CD14-positive monocyte (primary cell): ENCODE measurements at regions not wholly inside any gene's neighbourhood (a gene's known extent, or its start where the extent isn't known, plus 50 kb on each side); places are given as distances from the start of the nearest gene placed in this dataset.

Experiments used
- DNase-seq, 3 donors: peaks; one replicate each; pipeline ENCODE4 v3.0.0-alpha.2; 2011 to 2022
- H2AFZ ChIP-seq: 2 replicates; pipeline ENCODE4 v1.6.0; 2012; ENCODE audit warnings: mild to moderate bottlenecking, low read depth, low read length, inconsistent platforms; ENCODE audit not compliant: insufficient read depth, poor library complexity, severe bottlenecking
- H3K27ac ChIP-seq, 2 donors: 1 replicate in 1 of 2; 2 replicates in 1 of 2; pipeline ENCODE4 v1.5.1; 2012 to 2013; ENCODE audit warnings: low read length in 2 of 2, control low read depth in 1 of 2, inconsistent platforms in 1 of 2, low read depth in 1 of 2, mild to moderate bottlenecking in 1 of 2
- H3K27me3 ChIP-seq, 2 donors: one replicate each; pipeline versions ENCODE4 v1.6.0 to v1.6.1; 2011 to 2013; ENCODE audit warnings: low read length in 2 of 2; ENCODE audit not compliant: control insufficient read depth in 2 of 2, insufficient read depth in 2 of 2
- H3K36me3 ChIP-seq, 2 donors: replicated peaks in 1 of 2; 1 replicate in 1 of 2; 2 replicates in 1 of 2; pipeline versions ENCODE4 v1.5.1 to v1.6.1; 2012 to 2013; ENCODE audit warnings: low read length in 2 of 2, control low read depth in 1 of 2, inconsistent platforms in 1 of 2, mild to moderate bottlenecking in 1 of 2; ENCODE audit not compliant: insufficient read depth in 2 of 2, control insufficient read depth in 1 of 2
- H3K4me1 ChIP-seq, 2 donors: 1 replicate in 1 of 2; 2 replicates in 1 of 2; pipeline versions ENCODE4 v1.5.1 to v1.6.1; 2012 to 2013; ENCODE audit warnings: low read length in 2 of 2, control low read depth in 1 of 2, inconsistent platforms in 1 of 2, mild to moderate bottlenecking in 1 of 2, moderate library complexity in 1 of 2; ENCODE audit not compliant: insufficient read depth in 2 of 2, control insufficient read depth in 1 of 2
- H3K4me2 ChIP-seq: replicated peaks from 2 replicates; pipeline ENCODE3; 2012; ENCODE audit warnings: low read length, moderate library complexity, mild to moderate bottlenecking; ENCODE audit not compliant: poor library complexity, severe bottlenecking; ENCODE audit errors: extremely low read depth
- H3K4me3 ChIP-seq, 3 experiments: fragments of 200-600 bp in 1 of 3; sonication (generic) in 1 of 3; replicated peaks in 1 of 3; 1 replicate in 2 of 3; 2 replicates in 1 of 3; pipeline ENCODE4 v1.5.1; 2011 to 2013; ENCODE audit warnings: low read length in 3 of 3, mild to moderate bottlenecking in 3 of 3, control low read depth in 2 of 3, low read depth in 2 of 3, inconsistent platforms in 1 of 3, moderate library complexity in 1 of 3
- H3K79me2 ChIP-seq: 2 replicates; pipeline ENCODE4 v1.6.0; 2012; ENCODE audit warnings: mild to moderate bottlenecking, control low read depth, inconsistent platforms, low read length, moderate library complexity; ENCODE audit not compliant: insufficient read depth
- H3K9ac ChIP-seq: 2 replicates; pipeline ENCODE4 v1.6.0; 2017; ENCODE audit warnings: low read length, mild to moderate bottlenecking; ENCODE audit not compliant: insufficient read depth, poor library complexity, severe bottlenecking
- H3K9me3 ChIP-seq, 2 donors: replicated peaks in 1 of 2; 1 replicate in 1 of 2; 2 replicates in 1 of 2; pipeline versions ENCODE4 v1.5.1 to v1.6.1; 2012 to 2013; ENCODE audit warnings: low read length in 2 of 2, control low read depth in 1 of 2; ENCODE audit not compliant: control insufficient read depth in 1 of 2, insufficient read depth in 1 of 2
- H4K20me1 ChIP-seq: 2 replicates; pipeline ENCODE4 v1.6.0; 2012; ENCODE audit warnings: mild to moderate bottlenecking, low read length, control low read depth, moderate library complexity; ENCODE audit not compliant: insufficient read depth
- H3K27ac Mint-ChIP-seq, 7 donors: one replicate each; pipeline ENCODE4 v1.8.0; 2020; ENCODE audit warnings: mild to moderate bottlenecking in 7 of 7, mixed read lengths in 7 of 7, moderate library complexity in 6 of 7, inconsistent platforms in 2 of 7
- H3K27me3 Mint-ChIP-seq, 3 donors: one replicate each; pipeline ENCODE4 v1.8.0; 2021 to 2022; ENCODE audit warnings: low read depth in 3 of 3, mild to moderate bottlenecking in 3 of 3, mixed read lengths in 3 of 3, moderate library complexity in 3 of 3, inconsistent platforms in 1 of 3
- H3K36me3 Mint-ChIP-seq, 2 donors: one replicate each; pipeline ENCODE4 v1.8.0; 2020; ENCODE audit warnings: mixed read lengths in 2 of 2, inconsistent platforms in 1 of 2, mild to moderate bottlenecking in 1 of 2
- H3K4me1 Mint-ChIP-seq: one replicate; pipeline ENCODE4 v1.8.0; 2020; ENCODE audit warnings: mild to moderate bottlenecking, mixed read lengths
- H3K4me3 Mint-ChIP-seq, 2 donors: one replicate each; pipeline ENCODE4 v1.8.0; 2020; ENCODE audit warnings: mild to moderate bottlenecking in 2 of 2, mixed read lengths in 2 of 2, moderate library complexity in 1 of 2
- H3K9me3 Mint-ChIP-seq, 7 donors: one replicate each; pipeline ENCODE4 v1.8.0; 2020 to 2022; ENCODE audit warnings: mixed read lengths in 7 of 7, mild to moderate bottlenecking in 6 of 7, moderate library complexity in 6 of 7, inconsistent platforms in 2 of 7
- WGBS: methylation state at CpG from one replicate; pipeline ENCODE4 v1.1.5; 2013; ENCODE audit warnings: missing lambda C conversion rate; ENCODE audit not compliant: insufficient coverage; 5-methylcytosine and 5-hydroxymethylcytosine counted together
- intact Hi-C, 2 donors: fragments of 100-400 bp; cut with micrococcal nuclease; formaldehyde crosslinking; loops; one replicate each; pipeline versions ENCODE4 v1.15.0 to v1.15.1; 2023
- TF ChIP-seq, protein P1 (sequence below): fragments of 200-600 bp; IDR thresholded peaks from one replicate; pipeline ENCODE4 v1.8.0; 2022; ENCODE audit warnings: antibody characterized with exemption, mild to moderate bottlenecking

DNA sequence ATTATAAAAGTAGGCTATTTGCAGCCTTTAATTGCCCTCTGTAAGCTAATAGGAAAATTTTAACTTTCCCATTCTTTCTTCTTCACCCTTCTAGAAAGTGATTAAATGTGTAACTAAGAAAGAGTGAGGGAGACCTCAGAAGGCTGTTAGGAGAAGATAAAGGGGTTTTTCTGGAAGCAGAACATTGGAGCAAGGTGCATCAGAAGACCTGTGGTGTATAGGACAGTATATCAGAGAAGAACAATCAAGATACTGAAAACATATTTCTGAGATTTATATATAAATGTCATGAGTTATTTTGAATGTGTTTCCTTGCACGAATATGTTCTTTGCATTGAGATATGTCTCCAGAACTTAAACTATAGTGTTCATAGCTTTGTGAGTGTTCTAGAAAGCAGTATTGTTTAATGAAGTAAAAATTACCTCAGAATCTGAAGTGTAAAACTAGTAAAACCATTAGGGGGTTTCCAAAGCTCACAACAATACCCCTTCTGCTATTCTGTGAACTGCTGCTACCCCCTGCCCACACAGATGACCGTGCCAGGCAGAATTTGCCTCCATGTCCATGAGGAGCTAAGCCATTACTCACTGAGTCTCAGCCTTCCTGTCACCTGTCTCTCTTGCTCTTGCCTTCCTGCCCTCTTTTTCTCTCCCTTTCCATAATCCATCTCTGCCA, 537.9 kb downstream of the EPHA4 start:
- no peak overlapping the region for H2AFZ ChIP-seq
- H3K36me3 Mint-ChIP-seq, result no peaks in the 10 kb centered on the region

DNA sequence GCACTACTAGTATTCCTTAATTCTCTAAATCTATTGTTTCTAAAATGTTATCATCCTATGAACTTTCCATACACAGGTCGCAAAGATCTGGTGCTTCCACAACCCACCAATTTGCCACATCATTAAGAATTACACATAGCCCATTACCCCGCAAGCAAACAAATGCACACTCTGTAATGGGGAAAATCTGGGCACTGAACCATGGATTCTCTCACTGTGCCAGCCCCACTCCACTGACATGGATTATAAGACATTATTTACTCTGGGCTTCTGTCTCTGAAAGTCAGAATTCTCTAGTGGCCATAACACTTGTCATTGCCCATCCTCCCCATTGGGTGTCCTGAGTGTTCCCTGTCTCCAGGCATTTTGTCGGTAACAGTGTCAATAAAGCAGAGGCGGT, 537.1 kb downstream of the EPHA4 start:
- no peak overlapping the region for H3K9ac ChIP-seq
- no peaks in the 10 kb centered on the region for H3K36me3 ChIP-seq
- H3K27me3 Mint-ChIP-seq, result peaks cover 0 to 1% (median 0%) of the 10 kb centered on the region in 3 donors

More for the DNA sequence above, 537.9 kb downstream of the EPHA4 start:
- no peak overlapping the region for H3K4me2 ChIP-seq
- no peaks in the 10 kb centered on the region for H3K4me1 Mint-ChIP-seq
- H3K79me2 ChIP-seq, result no peaks in the 10 kb centered on the region
- peaks cover 0 to 5% (median 0%) of the 10 kb centered on the region in 3 donors for H3K27me3 Mint-ChIP-seq
- no peak overlapping the region for H3K27ac Mint-ChIP-seq
- intact Hi-C loops, result no loop called here
- H3K4me3 Mint-ChIP-seq, result no peak overlapping the region
- WGBS, result 85% methylated on average over 1 of the region's 2 CpGs
- no peak for DNase-seq
- no peaks in the 10 kb centered on the region for H3K9me3 ChIP-seq
- no peaks in the 10 kb centered on the region for H4K20me1 ChIP-seq
- no peaks in the 10 kb centered on the region for H3K36me3 ChIP-seq
- no peaks in the 10 kb centered on the region for H3K4me1 ChIP-seq
- H3K9ac ChIP-seq, result no peak overlapping the region
- H3K27me3 ChIP-seq, result no peaks in the 10 kb centered on the region
- TF ChIP-seq, protein P1, sequence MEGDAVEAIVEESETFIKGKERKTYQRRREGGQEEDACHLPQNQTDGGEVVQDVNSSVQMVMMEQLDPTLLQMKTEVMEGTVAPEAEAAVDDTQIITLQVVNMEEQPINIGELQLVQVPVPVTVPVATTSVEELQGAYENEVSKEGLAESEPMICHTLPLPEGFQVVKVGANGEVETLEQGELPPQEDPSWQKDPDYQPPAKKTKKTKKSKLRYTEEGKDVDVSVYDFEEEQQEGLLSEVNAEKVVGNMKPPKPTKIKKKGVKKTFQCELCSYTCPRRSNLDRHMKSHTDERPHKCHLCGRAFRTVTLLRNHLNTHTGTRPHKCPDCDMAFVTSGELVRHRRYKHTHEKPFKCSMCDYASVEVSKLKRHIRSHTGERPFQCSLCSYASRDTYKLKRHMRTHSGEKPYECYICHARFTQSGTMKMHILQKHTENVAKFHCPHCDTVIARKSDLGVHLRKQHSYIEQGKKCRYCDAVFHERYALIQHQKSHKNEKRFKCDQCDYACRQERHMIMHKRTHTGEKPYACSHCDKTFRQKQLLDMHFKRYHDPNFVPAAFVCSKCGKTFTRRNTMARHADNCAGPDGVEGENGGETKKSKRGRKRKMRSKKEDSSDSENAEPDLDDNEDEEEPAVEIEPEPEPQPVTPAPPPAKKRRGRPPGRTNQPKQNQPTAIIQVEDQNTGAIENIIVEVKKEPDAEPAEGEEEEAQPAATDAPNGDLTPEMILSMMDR, result no peak
- H3K27ac ChIP-seq, result no peak overlapping the region
- H3K9me3 Mint-ChIP-seq, result peaks cover 0 to 5% (median 2%) of the 10 kb centered on the region in 7 donors
- H3K4me3 ChIP-seq, result no peak overlapping the region

More for the DNA sequence above, 537.1 kb downstream of the EPHA4 start:
- Mint-ChIP-seq H3K36me3 (no peaks in the 10 kb centered on the region), H3K27ac (no peak overlapping the region), H3K4me1 (no peaks in the 10 kb centered on the region), H3K4me3 (no peak overlapping the region), H3K9me3 (peaks cover 0 to 5% (median 2%) of the 10 kb centered on the region in 7 donors)
- Histone ChIP-seq H3K79me2 (no peaks in the 10 kb centered on the region), H3K4me2 (no peak overlapping the region), H2AFZ (no peak overlapping the region), H3K27me3 (no peaks in the 10 kb centered on the region), H3K4me3 (no peak overlapping the region), H3K4me1 (no peaks in the 10 kb centered on the region), H3K9me3 (no peaks in the 10 kb centered on the region), H3K27ac (no peak overlapping the region), H4K20me1 (no peaks in the 10 kb centered on the region)
- TF ChIP-seq, protein P1, result no peak
- 80% methylated on average over 1 of the region's 4 CpGs for WGBS
- DNase-seq, result no peak
- intact Hi-C loops, result no loop called here
